GM18951 (cell line): ENCODE measurements at regions not wholly inside any gene's neighbourhood (a gene's known extent, or its start where the extent isn't known, plus 50 kb on each side); places are given as distances from the start of the nearest gene placed in this dataset.

Experiments used
- POLR2A ChIP-seq: IDR thresholded peaks from 4 replicates; pipeline ENCODE4 v1.6.1; 2011; ENCODE audit warnings: mild to moderate bottlenecking; ENCODE audit not compliant: insufficient read length, insufficient read depth; ENCODE audit errors: extremely low read depth
- in situ Hi-C: fragments of 300-500 bp; cut with MboI; formaldehyde crosslinking; loops from one replicate; pipeline ENCODE4 v1.12.0; 2022; ENCODE audit warnings: low sequenced_read_pairs, mixed read lengths, inconsistent platforms; ENCODE audit not compliant: unreplicated experiment

- in situ Hi-C loops, result no loop called here
- TF ChIP-seq POLR2A, result no peak
These were observed 688.8 kb downstream of the SEMA5A start for GRCh38 chr5:8857051-8857450.

DNA sequence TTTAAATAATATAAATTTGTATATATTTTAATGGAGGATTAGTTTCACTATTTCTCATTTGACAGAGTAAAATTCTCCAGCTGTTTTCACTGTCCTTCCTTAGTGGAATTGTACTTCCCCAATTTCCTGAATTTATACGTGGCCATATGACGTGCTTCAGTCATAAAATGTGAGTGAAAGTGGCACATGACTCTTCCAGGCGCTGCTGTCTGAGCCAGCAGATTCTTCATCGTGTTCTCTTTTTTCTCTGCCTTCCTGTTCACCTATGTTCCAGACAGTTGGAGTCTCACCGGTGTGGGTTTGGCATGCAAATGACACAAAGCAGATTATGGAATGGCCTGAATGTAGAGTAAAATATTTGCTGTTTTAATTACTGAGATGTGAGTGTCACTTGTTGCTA is 684.1 kb downstream of the SEMA5A start:
- in situ Hi-C loops, result no loop called here
- no peak for TF ChIP-seq POLR2A

GRCh38 chr5:8864053-8864452 is 681.8 kb downstream of the SEMA5A start:
- in situ Hi-C loops, result no loop called here
- TF ChIP-seq POLR2A, result no peak

DNA sequence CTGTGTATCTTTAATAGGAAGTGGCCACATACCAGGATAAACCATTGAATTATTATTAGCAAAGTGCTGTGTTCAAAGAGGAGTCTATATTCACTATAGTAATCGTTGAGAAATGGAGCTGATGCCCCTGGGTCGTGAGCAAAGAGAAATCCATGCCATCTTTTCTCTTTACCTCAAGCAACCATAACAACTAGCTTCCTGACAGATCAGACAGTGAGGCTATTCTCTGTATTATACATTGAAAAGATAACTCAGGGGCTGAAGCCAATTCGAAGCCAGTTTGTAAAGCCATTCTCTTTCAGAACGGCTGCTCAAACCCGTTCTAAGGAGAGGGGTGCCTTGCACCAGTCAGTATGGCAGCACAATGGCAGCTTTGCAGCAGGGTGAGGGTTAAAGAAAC is 680.6 kb downstream of the SEMA5A start:
- no peak for TF ChIP-seq POLR2A
- in situ Hi-C loops, result no loop called here

DNA sequence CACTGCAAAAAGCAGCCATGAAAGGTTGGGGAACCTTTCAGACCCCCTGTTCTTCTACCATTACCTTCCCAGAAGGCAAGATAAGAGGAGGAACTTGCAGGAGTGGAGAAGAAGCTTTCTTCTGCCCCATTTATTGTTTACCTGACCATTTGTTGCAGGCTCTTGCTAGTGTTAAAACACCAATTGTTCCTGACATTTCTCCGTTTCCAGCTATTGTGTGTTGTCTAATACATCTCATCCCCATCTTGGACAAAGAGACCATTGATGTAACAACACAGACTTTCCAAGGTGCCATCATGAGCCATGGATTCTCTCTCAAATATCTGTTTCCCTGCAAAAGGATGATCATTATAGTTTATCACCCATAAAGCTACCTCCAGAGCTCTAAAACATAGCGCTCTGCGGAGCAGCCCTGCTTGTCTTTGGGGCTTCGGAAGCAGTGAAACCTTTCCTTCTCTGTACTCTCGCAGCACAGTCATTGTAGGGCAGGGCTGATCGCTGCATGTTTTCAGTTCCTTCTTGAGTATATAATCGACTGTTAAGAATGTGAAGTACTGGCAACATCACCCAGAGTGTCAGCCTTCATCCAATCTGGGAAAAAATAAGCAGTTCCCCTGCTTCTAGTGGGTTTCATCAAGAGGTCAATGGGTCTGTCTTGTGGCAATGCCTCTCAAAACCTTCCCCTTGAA is 680.0 kb downstream of the SEMA5A start:
- in situ Hi-C loops, result no loop called here
- no peak for TF ChIP-seq POLR2A

DNA sequence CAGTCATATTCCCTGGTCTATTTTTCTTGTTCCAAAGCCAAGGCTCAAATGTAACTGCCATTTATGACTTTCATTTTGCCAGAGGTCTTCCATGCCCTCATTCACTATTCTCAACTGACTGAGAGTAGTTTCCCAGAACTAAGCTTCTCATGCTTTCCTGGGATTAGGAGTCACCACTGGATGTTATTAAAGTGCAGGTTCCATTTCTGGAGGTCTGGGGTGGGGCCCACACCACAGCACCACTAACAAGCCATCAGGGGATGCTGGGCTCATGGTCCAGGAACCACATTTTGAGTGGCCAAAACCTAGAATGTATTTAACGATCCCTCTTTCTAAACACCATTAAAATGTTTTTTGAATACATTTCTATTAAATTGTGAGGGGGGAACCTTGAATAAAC is 677.6 kb downstream of the SEMA5A start:
- in situ Hi-C loops, result no loop called here
- no peak for TF ChIP-seq POLR2A

DNA sequence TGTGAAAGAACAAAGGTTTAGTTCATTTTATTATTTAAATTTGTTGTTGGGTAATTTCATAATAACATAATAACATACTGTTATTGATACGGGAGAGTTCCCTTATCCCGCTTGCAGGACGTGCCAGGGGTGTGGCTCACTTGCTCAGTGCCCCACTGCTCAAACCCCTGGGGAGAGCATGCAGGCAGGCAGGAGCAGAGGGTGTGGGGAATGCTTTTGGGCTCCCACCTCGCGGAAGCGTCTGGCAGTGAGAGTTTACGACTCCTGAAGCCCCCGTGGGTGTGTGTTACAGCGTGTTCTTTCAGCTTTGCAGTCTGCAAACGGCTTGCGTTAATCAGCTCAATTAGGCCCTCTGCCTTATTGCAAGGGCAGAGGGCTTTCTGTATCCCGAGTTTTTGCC is 675.9 kb downstream of the SEMA5A start:
- in situ Hi-C loops, result no loop called here
- TF ChIP-seq POLR2A, result no peak

- no peak for TF ChIP-seq POLR2A
- in situ Hi-C loops, result no loop called here
These were observed 675.4 kb downstream of the SEMA5A start for GRCh38 chr5:8870349-8870958.

DNA sequence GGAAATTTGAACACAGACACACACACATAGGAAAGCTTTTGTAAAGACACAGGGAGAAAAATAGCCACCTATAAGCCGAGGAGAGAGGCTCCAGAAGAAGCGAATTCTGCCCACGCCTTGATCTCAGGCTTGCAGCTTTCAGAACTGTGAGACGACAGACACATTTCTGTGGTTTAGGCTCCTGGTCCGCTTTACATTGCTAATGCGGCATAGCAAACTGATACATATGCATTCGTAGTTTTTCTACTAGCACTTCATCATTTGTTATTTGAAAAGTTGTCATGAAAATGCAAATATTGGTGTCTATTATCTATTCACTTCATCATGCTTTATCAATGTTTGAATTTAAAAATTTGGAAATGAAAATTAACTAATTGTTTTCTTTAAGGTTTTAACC is 674.9 kb downstream of the SEMA5A start:
- TF ChIP-seq POLR2A, result no peak
- in situ Hi-C loops, result no loop called here

DNA sequence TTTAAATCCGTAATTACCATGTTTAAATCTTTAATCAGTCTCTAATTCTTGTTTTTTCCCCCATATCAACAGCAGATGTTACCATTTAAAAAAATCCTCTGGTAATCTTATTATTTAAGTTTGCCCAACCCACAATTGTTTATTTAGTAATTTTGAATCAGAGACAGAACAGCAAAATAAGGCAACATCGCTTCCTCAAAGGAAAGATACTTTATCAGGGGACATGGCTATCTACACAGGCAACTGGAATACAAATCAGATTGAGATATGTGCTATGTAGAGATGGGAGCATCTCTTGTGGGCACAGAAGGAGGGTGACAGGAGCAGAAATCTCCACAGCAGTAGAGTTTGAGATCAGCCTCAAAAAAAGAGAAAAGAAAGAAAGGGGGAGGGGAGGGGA is 674.4 kb downstream of the SEMA5A start:
- in situ Hi-C loops, result no loop called here
- no peak for TF ChIP-seq POLR2A

DNA sequence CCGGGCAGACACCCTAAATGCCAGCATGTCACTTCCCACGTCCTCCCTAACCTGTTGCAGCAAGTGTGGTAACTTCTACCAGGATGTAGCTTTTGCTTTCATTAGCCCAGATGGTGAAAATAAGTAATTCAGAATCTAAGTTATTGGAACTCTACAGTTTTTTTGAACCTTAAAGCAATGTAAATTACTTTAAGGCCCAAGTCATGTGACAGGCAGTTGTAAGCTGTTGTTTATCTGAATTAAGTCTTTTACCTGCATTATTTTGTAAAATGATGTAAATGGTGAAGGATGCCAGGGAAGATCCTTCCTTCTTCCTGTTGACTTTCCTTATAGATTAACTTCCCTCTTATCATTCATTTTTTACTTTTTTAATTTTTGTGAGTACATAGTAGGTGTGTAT is 670.2 kb downstream of the SEMA5A start:
- no peak for TF ChIP-seq POLR2A
- in situ Hi-C loops, result no loop called here

DNA sequence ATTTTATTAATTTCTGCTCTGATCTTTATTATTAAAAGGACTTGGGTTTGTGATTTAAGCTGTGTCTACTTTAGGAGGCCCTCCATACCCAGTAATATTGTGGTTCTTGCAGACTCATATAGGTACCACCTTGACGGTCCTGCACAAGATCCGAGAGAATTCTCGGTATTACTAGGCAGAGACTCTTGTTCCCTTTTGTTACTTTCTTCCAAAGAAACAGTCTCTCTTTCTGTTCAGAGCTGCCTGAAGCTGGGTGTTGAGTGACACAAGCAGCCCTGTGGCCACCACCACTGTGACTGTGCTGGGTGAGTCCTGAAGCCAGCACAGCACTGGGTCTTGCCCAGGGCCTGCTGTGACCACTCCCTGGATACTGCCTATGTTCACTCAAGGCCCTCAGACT is 666.6 kb downstream of the SEMA5A start:
- in situ Hi-C loops, result no loop called here
- TF ChIP-seq POLR2A, result no peak

DNA sequence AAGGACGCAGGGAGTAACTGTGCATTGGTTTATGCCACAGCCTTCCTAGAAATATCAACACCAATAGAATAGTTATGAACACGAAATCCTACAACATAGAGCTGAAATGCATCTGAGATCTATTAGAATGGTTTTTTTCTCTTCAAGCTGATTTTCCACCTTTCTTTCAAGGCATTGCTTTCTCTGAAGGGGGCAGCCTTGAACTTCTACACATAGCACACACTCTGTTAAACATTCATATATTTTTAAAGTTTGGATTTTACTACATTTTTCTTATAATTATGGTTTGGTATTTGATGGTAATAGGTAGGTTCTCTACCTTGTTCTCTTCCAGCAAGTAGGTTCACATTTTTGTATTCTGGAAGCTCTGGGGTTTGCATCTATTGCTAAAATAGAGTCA is 661.8 kb downstream of the SEMA5A start:
- TF ChIP-seq POLR2A, result no peak
- in situ Hi-C loops, result no loop called here

DNA sequence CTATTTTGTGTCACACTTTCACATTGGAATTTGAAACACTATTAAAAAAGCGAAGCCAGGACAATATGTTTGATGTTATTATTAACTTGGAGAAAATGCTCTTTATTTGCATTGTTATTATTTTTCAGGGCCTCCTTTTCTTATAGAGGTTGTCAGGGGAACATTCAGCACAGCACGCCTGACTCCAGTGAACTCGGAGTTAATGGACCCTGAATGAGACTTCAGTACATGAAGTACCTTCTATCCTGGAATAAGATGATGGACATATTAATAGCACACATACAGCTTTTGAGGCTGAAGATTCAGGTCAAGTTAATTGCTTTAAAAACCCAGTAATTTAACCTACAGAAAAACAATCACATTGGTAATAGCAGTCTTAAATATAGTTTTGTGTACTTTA is 652.9 kb downstream of the SEMA5A start:
- in situ Hi-C loops, result no loop called here
- no peak for TF ChIP-seq POLR2A
